GM18517 (cell line): ENCODE measurements at regions not wholly inside any gene's neighbourhood (a gene's known extent, or its start where the extent isn't known, plus 50 kb on each side); places are given as distances from the start of the nearest gene placed in this dataset.
"Not testable (repeated sequence)": the region's sequence is repeated elsewhere in the genome, so short reads cannot be mapped to it uniquely, and the experiment has no call there.

Experiments
- ATAC-seq: cut with Tn5 transposase; IDR thresholded peaks from one replicate; pipeline ENCODE4 v1.9.1; 2021; ENCODE audit warnings: mild to moderate bottlenecking, moderate library complexity; ENCODE audit not compliant: unreplicated experiment

DNA sequence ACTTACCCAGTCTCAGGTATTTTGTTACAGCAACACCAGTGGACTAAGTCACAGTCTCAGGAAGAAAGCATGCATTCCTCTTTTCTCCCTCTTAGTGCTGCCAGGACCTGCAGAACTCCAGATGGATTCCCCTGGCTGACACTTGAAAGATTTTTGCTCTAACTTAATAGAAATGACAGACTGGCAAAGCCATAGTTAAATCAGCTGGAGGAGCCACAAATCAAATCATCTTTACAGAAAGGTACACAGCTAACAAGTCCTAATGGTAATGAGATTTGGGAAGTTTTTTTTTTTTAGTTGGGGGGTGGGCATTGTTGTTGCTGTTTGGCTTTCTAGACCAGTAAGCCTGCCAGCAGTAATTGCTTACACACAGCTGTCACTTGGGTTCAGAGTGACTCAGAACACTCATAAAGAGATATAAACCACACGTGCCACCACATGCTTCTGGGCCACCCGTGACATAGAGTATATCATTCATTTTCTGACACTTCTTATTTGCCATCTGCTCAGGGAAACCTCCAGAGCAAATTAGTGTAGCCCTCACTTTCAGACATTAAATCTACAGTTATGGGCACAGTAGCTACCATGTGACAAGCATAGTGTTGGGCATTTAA is 72.4 kb downstream of the FH start:
- no peak for ATAC-seq

DNA sequence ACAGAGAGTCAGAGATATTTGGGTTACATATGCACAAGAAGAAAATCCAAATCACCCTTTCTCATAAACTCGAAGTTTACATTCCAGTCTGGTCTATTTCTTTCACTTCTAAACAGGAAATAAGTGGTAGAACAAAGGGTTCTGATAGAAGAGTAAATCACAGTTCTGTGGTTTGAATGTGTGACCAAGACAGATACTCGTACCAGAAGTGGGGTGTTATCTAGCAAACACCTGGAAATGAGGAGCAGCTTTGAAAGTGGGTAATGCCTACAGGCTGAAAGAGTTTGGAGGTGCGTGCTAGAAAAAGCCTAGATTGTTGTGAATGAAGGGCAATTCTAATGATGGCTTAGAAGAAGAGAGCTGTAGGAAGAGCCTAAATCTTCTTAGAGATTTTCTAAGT is 74.7 kb downstream of the FH start:
- no peak for ATAC-seq

DNA sequence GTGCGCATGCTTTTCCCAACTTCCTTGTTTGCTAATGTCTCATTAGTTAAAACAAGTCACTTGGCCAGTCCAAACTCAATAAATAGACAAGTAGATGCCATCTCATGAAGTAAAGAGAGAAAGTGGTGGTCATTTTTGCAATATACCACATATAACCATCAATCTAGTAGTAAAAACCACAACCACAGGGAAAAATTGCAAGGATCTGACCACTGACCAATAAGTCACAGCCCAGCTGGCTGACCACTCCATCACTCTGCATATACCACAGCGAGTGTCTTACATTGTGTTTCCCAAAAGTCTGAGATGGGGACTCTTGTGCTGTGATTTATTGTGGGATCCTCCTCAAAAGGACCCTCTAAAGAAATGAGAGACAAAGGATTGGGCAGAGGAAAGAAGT is 76.0 kb downstream of the FH start:
- ATAC-seq: no peak

DNA sequence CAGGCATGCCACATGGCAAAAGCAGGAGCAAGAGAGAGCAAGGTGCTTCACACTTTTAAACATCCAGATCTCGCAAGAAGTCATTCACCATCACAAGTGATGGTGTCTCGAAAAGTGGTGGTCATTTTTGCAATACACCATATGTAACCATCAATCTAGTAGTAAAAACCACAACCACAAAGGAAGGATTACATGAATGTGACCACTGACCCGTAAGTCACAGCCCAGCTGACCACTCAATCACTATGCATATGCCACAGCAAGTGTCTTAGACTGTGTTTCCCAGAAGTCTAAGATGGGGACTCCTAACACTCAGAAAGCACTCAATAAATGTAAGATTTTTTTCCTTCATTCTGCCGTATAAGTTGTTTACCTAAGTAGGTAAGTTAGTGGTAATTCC is 76.9 kb downstream of the FH start:
- no peak for ATAC-seq

DNA sequence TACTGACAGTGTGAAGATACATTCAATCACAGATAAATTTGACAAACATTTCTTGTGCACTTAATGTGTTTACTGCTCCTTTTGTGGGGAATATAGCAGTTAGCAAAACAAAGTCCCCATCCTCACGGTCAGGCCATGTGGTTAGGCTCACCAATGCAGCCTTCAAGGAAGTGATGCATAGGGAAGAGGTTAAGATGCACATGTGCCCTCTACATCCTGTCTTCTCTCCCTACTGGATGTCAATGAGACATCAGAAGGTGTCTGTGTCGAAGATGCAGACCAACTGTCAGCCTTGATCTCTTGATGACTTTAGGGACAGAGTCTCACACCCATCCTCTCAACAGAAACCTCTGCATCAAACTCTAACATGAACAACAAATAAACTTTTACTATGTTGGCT is 78.7 kb downstream of the FH start:
- no peak for ATAC-seq

DNA sequence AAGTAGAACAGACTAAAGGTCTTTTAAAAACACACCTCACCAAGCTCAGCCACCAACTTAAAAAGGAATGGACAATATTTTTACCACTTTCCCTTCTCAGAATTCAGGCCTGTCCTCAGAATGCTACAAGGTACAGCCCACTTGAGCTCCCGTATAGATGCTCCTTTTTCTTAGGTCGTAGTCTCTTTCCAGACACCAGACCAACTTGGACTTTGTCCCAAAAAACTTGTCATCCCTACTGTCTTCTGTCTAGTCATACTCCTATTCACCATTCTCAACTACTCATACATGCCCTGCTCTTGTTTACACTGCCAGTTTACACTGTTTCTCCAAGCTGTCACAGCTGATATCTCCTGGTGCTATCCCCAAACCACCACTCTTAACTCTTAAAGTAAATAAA is 80.9 kb downstream of the FH start:
- ATAC-seq: not testable (repeated sequence)

DNA sequence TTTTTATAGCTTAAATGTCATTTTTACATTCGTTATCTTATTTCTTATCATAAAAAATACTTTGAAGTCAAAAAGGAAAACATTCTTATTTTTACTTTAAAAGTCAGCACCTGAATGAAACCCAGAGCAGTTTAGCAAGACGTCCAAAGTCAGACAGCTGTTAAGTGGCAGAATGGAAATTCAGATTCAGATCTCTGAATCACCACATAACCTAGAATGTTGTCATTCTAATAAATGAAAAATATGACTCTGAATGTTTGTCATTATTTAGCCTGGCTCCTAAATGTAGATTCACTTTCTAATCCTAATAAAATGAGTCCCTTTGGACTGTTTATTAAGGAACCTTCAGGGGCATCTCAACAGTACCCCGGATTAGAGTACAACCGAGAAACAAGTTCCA is 75.2 kb upstream of the RGS7 start:
- no peak for ATAC-seq

DNA sequence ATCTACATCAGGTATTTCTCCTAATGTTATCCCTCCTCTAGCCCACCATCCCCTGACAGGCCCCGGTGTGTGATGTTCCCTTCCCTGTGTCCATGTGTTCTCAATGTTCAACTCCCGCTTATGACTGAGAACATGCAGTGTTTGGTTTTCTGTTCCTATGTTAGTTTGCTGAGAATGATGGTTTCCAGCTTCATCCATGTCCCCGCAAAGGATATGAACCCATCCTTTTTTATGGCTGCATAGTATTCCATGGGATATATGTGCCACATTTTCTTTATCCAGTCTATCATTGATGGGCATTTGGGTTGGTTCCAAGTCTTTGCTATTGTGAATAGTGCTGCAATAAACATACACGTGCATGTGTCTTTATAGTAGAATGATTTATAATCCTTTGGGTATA is 68.1 kb upstream of the RGS7 start:
- ATAC-seq: not testable (repeated sequence)

DNA sequence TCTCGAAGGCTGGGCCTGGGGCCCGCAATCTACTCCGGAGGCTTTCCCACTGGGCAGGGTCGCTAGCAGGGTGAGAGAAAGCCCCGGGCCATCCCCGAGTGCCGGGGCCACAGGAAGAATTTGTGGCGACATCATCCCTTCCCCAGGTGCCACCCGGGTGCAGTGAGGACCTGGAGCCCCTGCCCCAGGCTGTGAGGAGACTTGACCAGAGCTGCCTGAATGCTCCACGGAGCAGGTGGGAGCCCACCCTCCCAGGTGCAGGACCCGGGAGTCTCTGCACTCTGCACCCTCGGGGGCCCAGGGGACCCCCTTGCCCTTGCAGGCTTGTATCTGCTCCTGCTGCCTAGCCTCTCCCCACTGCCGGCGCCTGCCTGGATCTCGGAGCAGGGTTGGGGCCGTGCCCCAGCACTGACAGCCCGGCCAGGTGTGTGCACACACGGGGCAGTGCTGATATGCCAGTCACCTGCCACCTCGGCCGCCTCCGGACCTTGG is 67.5 kb upstream of the RGS7 start:
- ATAC-seq: no peak

DNA sequence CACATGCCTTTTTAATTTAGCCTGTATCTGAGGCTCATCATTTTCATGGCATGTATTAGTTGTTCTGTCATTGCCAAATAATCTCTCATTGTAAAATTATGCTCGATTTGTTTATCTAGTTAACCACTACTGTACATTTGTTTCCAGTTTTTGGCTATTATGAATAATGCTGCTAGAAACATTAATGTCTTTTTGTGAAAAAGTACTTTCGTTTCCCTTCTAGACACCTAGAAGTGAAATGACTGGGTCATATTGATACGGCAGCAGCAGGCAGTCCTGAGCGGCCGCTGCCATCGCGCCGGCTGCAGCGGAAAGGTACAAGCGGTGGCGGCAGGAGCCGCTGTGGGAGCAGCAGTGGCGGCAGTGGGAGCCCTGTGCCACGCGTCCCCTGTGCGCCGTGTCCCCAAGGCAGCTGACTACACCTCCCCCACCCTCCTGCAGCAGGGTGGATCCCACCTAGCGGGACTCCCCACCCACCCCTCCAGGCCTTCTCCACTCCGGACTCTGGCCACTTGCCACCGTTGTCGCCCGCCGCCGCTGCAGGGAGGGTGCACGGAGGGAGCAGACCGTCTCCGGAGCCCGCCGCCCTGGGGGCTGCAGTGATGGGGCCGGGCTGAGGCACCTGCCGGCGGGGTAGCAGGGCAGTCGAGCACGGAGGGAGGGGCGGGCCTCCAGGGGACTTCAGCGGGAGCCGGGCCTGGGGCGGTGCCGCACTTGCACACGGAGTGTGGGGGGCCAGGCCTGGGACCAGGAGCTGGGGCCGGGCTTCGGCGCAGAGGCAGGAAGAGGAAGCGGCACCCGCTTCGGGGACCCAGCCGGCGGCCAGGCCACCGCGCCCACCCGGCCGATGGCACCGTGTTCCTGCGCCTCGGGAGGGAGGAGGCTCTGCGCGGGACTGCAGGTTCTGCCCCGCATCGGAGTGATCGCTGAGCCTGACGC is 66.8 kb upstream of the RGS7 start:
- peak; percentile 91 for ATAC-seq

DNA sequence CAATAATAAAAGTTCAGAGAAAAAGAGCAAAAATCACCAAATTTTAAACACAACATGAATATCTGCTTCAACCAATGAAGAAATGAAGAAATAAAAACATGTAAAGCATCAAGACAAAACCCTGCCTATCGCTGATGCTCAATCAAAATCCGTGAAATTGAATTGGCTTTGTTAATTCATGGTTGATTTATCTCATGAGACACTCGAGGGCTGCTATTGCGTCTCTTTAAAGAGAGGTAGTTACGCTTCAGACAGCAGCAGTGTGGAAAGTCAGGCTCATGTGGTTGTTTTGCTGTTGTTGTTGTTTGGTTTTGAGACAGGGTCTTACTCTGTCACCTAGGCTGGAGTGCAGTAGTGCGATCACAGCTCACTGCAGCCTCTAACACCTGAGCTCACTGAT is 65.5 kb upstream of the RGS7 start:
- no peak for ATAC-seq

DNA sequence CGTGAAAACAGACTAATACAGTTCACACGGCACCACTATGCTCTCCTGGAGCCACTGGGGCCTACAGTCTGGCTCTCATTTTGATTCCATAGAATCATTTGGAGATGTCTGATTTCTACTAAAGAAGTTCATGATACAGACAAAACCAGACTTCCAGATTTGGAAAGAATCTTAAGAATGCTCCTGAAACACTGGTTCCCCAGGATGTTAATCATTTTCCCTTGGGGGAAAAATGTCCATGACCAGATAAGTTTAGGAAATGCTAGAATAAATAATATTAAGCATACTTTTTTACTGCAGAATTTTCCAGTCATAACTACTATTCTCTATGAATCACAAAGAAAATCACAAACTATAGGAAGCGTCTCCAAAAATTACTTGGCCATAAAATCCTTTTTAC is 63.0 kb upstream of the RGS7 start:
- no peak for ATAC-seq

DNA sequence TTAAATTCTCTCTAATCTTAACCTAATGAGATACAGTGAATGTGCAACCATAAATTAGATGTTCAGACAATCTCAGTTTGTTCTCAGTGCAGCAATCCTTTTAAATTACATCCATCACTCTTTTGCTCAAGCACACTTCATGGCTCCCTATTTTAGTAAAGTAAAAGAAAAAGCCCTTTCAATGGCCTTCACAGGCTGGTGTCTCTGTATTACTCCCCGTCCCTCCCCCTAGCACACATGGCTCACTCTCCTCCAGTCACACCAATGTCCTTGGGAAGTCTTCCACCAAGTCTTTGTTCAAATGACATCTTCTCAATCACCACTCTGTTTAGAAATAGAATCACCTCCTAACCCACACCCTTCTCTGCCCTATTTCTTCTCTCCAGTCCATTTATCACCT is 60.3 kb upstream of the RGS7 start:
- ATAC-seq: no peak

DNA sequence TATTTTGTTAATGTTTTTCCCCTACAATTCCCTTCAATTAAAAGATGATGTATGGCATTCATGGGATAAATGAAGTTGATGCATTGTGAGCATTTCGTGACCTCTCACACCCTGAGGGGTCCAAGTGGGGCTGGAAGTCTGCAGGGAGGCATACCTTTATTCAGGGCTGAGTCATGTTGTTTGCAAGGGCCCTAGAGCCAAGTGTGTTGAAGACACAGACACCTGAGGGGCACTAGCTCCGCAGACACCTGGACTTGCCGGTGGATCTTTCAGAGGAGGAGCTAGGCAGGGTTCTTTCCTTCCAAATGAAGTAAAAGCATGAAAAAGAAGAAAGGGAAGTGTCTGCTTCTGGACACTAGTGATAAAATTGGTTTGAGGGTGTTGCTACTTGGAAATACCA is 57.0 kb upstream of the RGS7 start:
- no peak for ATAC-seq

DNA sequence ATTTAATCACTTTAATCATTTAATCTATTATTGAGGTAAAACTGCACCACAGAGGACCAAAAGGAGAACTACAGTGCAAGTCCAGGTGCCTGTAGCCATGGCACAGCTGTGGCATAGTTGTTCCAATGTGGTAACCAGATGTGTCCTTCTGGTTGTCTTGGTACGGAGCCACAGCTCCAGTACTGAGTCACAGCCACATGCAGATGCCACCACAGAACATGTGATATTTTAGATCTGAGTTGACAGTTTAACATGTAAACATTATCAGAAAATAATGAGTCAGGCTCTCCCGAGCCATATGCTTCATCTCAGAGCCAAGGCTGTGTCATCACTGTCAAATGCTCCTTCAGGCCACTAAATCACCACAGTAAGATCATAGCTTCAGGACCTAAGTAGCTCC is 56.4 kb upstream of the RGS7 start:
- peak; percentile 70 for ATAC-seq

DNA sequence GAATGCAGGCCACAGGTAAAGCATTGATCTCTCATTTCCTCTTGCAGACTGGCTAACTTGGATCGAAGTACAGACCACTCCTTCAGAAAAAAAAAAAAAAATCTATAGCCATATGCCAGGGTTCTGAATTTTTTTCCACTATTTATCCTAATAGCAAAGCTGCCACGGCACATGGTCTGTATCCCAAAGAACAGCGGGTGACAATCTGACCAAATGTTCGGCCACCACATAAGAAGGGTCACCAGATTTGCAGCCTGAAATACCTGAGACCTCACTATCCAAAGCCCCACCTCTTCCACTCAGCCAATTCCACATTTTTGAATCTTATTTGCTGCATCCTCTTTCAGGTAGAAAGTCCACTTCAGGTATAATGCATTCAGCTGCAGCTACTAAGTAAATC is 55.6 kb upstream of the RGS7 start:
- no peak for ATAC-seq

DNA sequence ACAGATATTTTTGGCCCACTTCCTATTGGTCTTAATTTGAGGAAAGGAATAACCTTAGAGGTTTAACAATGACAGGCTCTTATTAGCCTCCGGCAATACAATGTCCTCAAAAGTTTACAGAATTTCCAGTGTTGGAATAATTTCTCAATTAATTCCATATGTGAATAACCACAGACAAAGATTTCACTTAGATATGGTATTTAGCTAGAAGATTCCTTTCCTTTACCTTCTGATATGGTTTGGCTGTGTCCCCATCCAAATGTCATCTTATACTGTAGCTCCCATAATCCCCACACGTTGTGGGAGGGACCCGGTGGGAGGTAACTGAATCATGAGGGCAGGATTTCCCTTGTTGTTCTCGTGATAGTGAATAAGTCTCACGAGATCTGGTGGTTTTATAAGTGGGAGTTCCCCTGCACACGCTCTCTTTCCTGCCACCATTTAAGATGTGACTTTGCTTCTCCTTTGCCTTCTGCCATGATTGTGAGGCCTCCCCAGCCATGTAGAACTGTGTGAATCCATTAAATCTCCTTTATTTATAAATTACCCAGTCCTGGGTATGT is 54.9 kb upstream of the RGS7 start:
- no peak for ATAC-seq

DNA sequence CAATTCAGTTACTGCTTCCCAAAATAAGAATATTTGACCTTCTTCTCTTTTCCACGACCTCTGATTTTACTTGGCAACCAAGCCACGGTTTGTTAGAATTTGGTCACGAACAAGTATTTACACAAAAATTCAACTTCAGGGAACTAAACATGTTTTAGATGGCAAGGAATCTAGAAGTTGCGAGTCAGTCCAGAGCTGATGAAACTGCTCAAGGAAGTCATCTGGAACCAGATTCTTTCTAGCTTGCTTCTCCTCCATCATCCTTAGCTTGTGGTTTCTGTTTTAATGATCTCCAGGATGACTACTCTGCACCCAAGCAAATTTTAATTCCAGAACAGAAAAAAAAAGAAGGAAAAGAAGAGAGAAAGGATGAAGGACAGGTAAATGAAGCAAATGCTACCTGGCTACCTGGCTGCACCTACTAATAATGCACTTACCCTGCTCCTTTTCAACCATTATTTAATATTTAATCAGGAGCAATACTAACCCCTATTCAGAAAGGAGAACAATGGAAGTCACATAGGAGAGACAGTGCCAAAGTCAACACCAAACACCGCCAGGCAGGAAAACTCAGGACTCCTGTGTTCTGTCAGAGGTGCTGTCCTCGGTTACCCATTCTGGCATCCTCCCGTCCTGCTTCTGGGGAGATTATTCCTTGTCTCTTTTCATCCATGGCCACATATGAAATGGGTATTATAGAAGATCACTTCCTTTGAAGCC is 54.2 kb upstream of the RGS7 start:
- no peak for ATAC-seq

DNA sequence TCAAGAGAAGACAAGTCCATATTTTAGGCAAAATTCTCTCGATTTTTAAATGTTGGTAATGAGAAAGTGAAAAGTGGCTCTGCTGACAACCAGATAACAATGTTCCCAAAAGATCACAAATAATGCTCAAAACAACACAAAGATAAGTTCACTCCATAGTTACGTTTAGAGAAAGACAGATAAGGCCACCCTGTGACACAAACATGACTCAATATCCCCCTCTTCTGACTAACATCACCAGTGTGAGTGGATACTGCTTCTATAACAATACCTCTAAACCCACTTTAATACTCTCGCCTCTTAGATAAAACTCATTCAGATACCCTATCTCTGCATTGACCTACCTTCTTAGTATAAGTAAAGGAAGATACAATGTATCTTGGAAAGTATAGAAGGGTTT is 51.2 kb upstream of the RGS7 start:
- no peak for ATAC-seq
